ENCODE measurements at regions not wholly inside any gene's neighbourhood (a gene's known extent, or its start where the extent isn't known, plus 50 kb on each side); places are given as distances from the start of the nearest gene placed in this dataset.

DNA sequence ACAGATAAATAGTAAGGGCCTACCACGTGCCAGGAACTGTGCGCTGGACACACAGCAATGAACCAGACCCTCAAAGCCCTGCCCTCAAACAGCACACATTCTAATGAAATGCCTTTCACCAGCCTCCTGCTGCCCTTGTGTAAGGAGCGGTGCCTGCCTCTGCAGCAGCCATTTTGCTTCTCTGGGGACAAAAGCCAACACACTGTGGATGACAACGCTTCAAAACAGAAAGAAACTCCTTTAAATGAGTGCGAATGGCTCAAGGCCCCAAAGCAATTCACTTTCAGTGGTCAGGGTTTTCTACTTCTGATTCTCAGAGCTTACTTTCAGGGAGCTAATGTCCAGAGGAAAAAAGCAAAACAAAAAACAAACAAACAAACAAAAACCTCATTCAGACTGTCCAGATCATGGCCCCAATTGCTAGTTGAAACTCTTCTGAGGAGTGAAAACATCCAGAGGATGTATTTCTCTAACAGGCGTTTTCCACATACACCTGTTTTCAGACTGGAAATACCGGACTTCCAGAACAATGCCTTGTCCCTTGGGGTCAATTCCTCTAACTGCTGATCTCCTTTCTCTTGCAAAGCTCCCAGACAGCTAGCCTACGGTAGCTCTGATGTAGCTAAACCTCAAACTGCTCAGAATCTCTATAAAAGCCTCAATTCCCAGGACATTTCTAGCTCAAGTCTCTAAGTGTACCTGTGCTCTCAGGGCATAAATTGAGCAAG lies 323.3 kb upstream of the ZNF521 start:
- Histone ChIP-seq H3K4me3 (ENCODE audit: low read length) (no peak overlapping the region), H3K27me3 (ENCODE audit: control insufficient read depth, insufficient read depth) (no peaks in the 10 kb centered on the region), H3K9me3 (ENCODE audit: control insufficient read depth, low read length) (no peaks in the 10 kb centered on the region), H3K27ac (ENCODE audit: low read length) (no peak overlapping the region), H3K4me1 (ENCODE audit: control insufficient read depth, insufficient read depth, low read length) (no peaks in the 10 kb centered on the region)
- intact Hi-C loops (cut with DNase I), result no loop called here
- no peak for ATAC-seq
- WGBS, result 79% methylated on average over 8 of the region's 8 CpGs
- DNase-seq, result no peak

DNA sequence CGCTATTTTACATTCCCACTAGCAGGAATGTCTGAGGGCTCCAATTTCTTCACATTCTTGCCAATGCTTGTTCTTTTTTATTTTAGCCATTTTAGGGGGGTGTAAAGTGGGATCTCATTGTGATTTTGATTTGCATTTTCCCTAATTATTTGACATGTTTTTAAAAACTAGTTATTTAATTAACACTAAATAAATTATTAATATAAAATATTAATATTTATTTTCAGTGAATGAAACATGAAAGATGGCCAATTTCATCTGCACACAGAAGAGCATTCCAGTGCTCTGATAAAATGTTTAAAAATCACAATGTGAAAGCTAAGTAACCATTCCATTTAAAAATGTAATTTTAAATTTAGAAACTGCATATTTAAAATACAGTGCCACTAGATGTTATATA lies 322.2 kb upstream of the ZNF521 start:
- no peak overlapping the region for H3K27ac ChIP-seq (ENCODE audit: low read length)
- intact Hi-C loops (cut with DNase I), result no loop called here
- no peaks in the 10 kb centered on the region for H3K27me3 ChIP-seq (ENCODE audit: control insufficient read depth, insufficient read depth)
- no peak overlapping the region for H3K4me3 ChIP-seq (ENCODE audit: low read length)
- ATAC-seq, result no peak
- H3K4me1 ChIP-seq (ENCODE audit: control insufficient read depth, insufficient read depth, low read length), result no peaks in the 10 kb centered on the region
- no peaks in the 10 kb centered on the region for H3K9me3 ChIP-seq (ENCODE audit: control insufficient read depth, low read length)
- WGBS, result 75% methylated on average over 1 of the region's 1 CpG
- DNase-seq, result no peak

DNA sequence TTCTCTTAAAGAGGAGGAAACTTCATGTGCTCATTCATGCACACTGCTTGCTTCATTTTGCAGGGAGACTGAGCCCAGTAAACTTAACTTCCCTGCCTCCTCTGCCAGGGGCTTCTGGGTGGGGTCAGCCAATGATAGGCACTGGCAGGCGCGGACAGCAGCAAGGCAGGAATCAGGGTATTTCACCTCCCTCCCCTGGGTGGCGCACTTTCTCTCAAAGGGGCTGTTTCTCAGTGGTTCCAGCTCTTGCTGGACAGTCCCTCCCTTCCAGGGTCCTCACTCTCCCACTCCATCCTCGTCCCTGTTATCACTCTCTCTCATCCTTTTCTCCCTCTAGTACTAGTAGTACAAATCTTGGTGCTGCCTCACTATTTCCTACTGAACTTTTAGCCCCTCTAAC lies 320.5 kb upstream of the ZNF521 start:
- 74% methylated on average over 4 of the region's 4 CpGs for WGBS
- intact Hi-C loops (cut with DNase I), result no loop called here
- H3K4me3 ChIP-seq (ENCODE audit: low read length), result no peak overlapping the region
- no peaks in the 10 kb centered on the region for H3K9me3 ChIP-seq (ENCODE audit: control insufficient read depth, low read length)
- no peak overlapping the region for H3K27ac ChIP-seq (ENCODE audit: low read length)
- DNase-seq (no peak), ATAC-seq (no peak)
- H3K4me1 ChIP-seq (ENCODE audit: control insufficient read depth, insufficient read depth, low read length), result no peaks in the 10 kb centered on the region
- H3K27me3 ChIP-seq (ENCODE audit: control insufficient read depth, insufficient read depth), result no peaks in the 10 kb centered on the region

DNA sequence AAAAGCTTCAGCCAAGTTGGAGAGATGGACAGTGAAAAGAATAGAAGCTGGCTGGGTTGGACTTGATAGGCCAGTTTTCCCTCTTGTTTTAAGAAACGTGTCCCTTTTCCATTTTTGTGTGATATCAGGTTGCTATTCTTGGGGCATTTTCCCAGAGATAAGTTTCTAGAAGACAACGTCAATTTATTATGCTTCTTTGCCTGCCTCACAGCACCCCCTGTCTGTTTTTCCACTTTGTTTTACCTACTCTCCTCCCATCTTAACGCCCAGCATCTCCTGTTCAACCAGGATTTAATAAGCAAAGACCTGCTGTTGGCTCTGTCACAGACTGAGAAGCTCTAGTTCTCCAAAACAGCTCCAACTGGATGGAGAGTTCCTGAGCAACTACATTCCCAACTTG lies 317.8 kb upstream of the ZNF521 start:
- Histone ChIP-seq H3K4me1 (ENCODE audit: control insufficient read depth, insufficient read depth, low read length) (no peaks in the 10 kb centered on the region), H3K27ac (ENCODE audit: low read length) (no peak overlapping the region), H3K27me3 (ENCODE audit: control insufficient read depth, insufficient read depth) (no peaks in the 10 kb centered on the region), H3K9me3 (ENCODE audit: control insufficient read depth, low read length) (no peaks in the 10 kb centered on the region), H3K4me3 (ENCODE audit: low read length) (no peak overlapping the region)
- DNase-seq (no peak), ATAC-seq (no peak)
- WGBS, result 26% methylated on average over 3 of the region's 3 CpGs
- intact Hi-C loops (cut with DNase I), result loop anchor here in 1 of 4 donors (5.0 kb wide), 1 partner anchor 792 kb away; no protein-coding TSS in a partner anchor

DNA sequence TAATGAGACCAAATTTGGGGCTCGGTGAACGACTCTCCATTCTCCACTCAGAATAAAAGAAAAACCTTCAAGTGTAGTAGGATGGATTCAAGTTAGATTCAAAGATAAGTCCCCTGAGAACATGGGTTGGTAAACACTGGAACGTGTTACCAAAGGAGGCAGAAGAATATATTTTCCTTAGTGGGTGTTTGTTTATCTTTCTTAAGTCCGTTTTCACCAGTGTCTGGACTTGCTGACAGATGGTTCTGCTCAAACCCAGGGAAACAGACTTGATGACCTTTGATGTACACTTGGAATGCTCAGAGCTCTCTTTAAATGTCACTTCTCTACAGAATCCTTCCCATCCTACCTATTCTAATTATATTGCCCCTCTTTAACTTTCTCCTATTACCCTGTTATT lies 310.3 kb upstream of the ZNF521 start:
- no peaks in the 10 kb centered on the region for H3K4me1 ChIP-seq (ENCODE audit: control insufficient read depth, insufficient read depth, low read length)
- 50% methylated on average over 4 of the region's 4 CpGs for WGBS
- no peaks in the 10 kb centered on the region for H3K9me3 ChIP-seq (ENCODE audit: control insufficient read depth, low read length)
- H3K27ac ChIP-seq (ENCODE audit: low read length), result no peak overlapping the region
- intact Hi-C loops (cut with DNase I), result no loop called here
- DNase-seq, result no peak
- ATAC-seq, result no peak
- H3K27me3 ChIP-seq (ENCODE audit: control insufficient read depth, insufficient read depth), result no peaks in the 10 kb centered on the region
- H3K4me3 ChIP-seq (ENCODE audit: low read length), result no peak overlapping the region

DNA sequence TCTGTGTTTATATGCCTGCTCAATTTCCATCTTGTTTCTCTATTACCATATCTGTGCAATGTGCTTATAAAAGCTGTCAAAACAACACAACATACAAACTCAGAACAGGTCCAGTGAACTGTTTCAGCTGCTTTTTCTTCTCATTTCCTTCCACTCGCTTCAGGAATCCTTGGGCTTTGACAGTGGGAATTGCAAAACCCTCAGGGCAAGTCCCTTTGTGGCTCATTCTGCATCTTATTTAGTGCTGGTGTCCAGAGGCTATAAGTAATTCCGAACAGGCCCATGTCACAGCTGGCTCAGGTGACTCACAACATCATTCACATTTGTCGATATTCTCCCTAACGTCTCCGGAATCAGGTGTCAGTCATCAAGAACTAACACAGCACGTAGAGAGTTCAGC lies 309.9 kb upstream of the ZNF521 start:
- WGBS, result 59% methylated on average over 6 of the region's 6 CpGs
- ATAC-seq (no peak), DNase-seq (no peak)
- no peak overlapping the region for H3K4me3 ChIP-seq (ENCODE audit: low read length)
- H3K9me3 ChIP-seq (ENCODE audit: control insufficient read depth, low read length), result no peaks in the 10 kb centered on the region
- no peaks in the 10 kb centered on the region for H3K4me1 ChIP-seq (ENCODE audit: control insufficient read depth, insufficient read depth, low read length)
- intact Hi-C loops (cut with DNase I), result no loop called here
- no peaks in the 10 kb centered on the region for H3K27me3 ChIP-seq (ENCODE audit: control insufficient read depth, insufficient read depth)
- H3K27ac ChIP-seq (ENCODE audit: low read length), result no peak overlapping the region

DNA sequence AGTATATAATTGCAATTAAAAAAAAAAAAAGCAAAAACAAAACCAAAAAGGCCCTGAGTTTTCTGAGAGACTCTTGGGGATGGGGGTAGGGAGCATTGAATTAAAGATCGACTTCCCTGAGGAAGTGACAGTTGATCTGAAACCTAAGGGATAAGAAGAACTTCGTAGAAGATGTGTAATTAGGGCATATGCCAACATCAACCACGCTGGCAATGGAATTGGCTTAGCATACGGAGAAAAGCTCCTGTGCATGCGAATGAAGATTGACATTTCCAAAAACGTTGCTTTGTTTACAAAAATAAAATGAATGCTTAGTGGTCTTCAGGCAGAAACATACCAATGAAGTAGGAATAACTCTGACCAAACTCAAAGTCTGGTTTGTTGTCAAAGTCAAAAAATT lies 307.6 kb upstream of the ZNF521 start:
- Histone ChIP-seq H3K4me3 (ENCODE audit: low read length) (no peak overlapping the region), H3K27me3 (ENCODE audit: control insufficient read depth, insufficient read depth) (no peaks in the 10 kb centered on the region), H3K4me1 (ENCODE audit: control insufficient read depth, insufficient read depth, low read length) (no peaks in the 10 kb centered on the region), H3K9me3 (ENCODE audit: control insufficient read depth, low read length) (no peaks in the 10 kb centered on the region), H3K27ac (ENCODE audit: low read length) (no peak overlapping the region)
- intact Hi-C loops (cut with DNase I), result no loop called here
- ATAC-seq, result no peak
- WGBS, result 81% methylated on average over 6 of the region's 6 CpGs
- DNase-seq, result no peak

DNA sequence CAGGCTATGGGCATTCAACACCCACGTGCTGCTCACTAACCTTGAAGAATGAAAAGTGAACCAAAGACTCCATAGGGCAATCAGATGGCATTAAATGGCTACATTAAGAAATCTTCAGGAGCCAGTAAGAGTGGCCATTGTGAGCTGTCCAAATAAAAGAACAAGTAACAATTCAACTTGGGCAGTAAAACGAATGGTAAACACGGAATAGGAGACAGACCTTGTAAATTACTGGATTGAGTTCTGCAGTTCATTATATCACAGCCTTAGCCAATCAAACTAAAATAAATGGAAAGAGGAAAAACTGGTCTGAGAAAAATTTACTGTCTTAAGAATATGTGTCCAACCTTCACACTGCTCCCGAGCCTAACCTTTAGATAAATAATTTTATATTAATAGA lies 306.5 kb upstream of the ZNF521 start:
- no peak overlapping the region for H3K27ac ChIP-seq (ENCODE audit: low read length)
- H3K9me3 ChIP-seq (ENCODE audit: control insufficient read depth, low read length), result no peaks in the 10 kb centered on the region
- intact Hi-C loops (cut with DNase I), result no loop called here
- ATAC-seq (no peak), DNase-seq (no peak)
- H3K27me3 ChIP-seq (ENCODE audit: control insufficient read depth, insufficient read depth), result no peaks in the 10 kb centered on the region
- H3K4me1 ChIP-seq (ENCODE audit: control insufficient read depth, insufficient read depth, low read length), result no peaks in the 10 kb centered on the region
- WGBS, result 81% methylated on average over 4 of the region's 4 CpGs
- no peak overlapping the region for H3K4me3 ChIP-seq (ENCODE audit: low read length)

DNA sequence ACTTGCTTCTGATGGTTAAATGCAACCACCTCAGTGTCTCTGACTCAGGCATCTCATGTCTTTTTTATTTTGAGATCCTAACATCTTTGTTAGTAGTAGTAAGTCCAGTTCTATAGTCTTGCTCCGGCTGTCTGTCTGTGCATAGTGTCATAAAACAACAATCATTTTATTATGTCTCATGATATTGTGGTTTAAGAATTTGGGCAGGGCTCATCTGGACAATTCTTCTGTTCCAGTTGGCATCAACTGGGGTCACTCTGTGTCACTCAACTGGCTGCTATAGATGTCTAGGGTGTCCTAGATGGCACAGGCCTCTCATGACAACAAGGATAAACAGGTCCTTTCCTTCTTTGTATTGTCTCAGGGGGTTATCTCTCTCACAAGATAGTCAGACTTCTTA lies 299.6 kb upstream of the ZNF521 start:
- no peaks in the 10 kb centered on the region for H3K4me1 ChIP-seq (ENCODE audit: control insufficient read depth, insufficient read depth, low read length)
- DNase-seq (no peak), ATAC-seq (no peak)
- intact Hi-C loops (cut with DNase I), result no loop called here
- H3K9me3 ChIP-seq (ENCODE audit: control insufficient read depth, low read length), result no peaks in the 10 kb centered on the region
- no peaks in the 10 kb centered on the region for H3K27me3 ChIP-seq (ENCODE audit: control insufficient read depth, insufficient read depth)
- H3K27ac ChIP-seq (ENCODE audit: low read length), result no peak overlapping the region
- H3K4me3 ChIP-seq (ENCODE audit: low read length), result no peak overlapping the region
- WGBS, result 94% methylated on average over 1 of the region's 1 CpG

DNA sequence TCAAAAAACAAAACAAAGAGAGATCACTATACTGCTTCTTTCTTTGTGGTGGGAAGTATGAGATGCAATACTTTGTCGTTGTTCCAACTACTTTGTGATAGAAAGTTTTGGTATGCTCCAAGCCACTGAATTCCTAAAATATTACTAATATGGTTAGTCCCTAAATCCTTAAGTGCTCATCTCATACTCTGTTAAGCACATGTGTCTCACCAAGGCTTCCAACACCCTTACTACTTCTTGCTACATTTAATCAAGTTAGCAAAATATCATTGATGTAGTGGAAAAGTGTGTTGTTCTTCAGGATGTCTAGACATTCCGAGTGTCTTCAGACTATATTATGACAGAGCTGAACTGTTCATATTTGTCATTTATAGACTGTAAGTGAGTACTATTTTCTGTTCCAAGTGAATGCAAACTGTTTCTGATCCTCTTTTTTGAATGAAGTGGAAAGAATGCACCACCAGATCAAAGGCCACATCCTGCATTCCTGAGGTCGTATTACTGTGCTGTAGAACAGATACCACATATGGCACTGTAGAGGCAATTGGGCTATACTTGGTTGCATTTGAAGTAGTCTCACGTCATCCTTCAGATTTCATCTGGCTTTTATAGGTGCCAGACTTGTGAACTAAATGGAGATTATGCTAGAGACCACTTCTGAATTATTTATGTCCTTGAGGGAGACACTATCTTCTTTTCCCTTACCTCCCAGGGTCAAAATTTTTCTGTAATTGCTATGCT lies 298.4 kb upstream of the ZNF521 start:
- Histone ChIP-seq H3K9me3 (ENCODE audit: control insufficient read depth, low read length) (no peaks in the 10 kb centered on the region), H3K4me1 (ENCODE audit: control insufficient read depth, insufficient read depth, low read length) (no peaks in the 10 kb centered on the region), H3K27ac (ENCODE audit: low read length) (no peak overlapping the region), H3K4me3 (ENCODE audit: low read length) (no peak overlapping the region), H3K27me3 (ENCODE audit: control insufficient read depth, insufficient read depth) (no peaks in the 10 kb centered on the region)
- 43% methylated on average over 4 of the region's 4 CpGs for WGBS
- DNase-seq (no peak), ATAC-seq (no peak)
- intact Hi-C loops (cut with DNase I), result no loop called here

DNA sequence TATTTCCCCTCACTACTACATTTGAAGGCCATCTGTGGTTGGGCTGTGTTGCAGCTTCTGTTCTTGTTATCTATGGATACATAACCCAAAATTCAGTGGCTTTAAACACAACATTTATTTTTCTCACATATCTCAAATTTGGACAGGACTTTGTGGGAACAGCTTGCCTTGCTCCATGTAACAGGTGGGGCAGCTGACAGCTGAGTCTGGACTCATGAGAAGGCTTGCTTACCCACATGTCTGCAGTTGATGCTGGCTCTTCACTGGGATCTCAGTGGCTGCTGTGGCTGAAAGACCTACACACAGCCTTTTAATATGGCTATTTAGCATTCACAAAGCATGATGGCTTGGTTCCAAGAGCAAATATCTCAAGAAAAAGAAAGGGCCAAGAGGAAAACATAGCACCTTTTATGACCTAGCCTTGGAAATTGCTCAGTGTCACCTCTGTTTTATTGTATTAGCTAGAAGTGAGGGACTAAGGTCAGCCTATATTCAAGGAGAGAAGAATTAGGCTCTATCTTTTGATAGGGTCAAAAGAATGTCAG lies 296.8 kb upstream of the ZNF521 start:
- Histone ChIP-seq H3K4me3 (ENCODE audit: low read length) (no peak overlapping the region), H3K4me1 (ENCODE audit: control insufficient read depth, insufficient read depth, low read length) (no peaks in the 10 kb centered on the region), H3K9me3 (ENCODE audit: control insufficient read depth, low read length) (no peaks in the 10 kb centered on the region), H3K27ac (ENCODE audit: low read length) (no peak overlapping the region), H3K27me3 (ENCODE audit: control insufficient read depth, insufficient read depth) (no peaks in the 10 kb centered on the region)
- DNase-seq (no peak), ATAC-seq (no peak)
- intact Hi-C loops (cut with DNase I), result no loop called here

Data from right cardiac atrium (tissue), 5 donors.